Smooth muscle cell (in vitro differentiated cells): ENCODE measurements at regions not wholly inside any gene's neighbourhood (a gene's known extent, or its start where the extent isn't known, plus 50 kb on each side); places are given as distances from the start of the nearest gene placed in this dataset.
"Not testable (repeated sequence)": the region's sequence is repeated elsewhere in the genome, so short reads cannot be mapped to it uniquely, and the experiment has no call there.

Source experiments
- DNase-seq: peaks from one replicate; lab custom pipeline; 2025; ENCODE audit not compliant: unreplicated experiment; lab: John Stamatoyannopoulos, UW
- H2AFZ ChIP-seq: fragments of 200-600 bp; sonication (generic); 2 replicates; pipeline ENCODE4 v1.6.0; 2016; ENCODE audit warnings: antibody characterized with exemption, low read depth, mild to moderate bottlenecking
- H3F3A ChIP-seq: fragments of 200-600 bp; sonication (generic); 2 replicates; pipeline ENCODE4 v1.6.0; 2017; ENCODE audit warnings: antibody characterized with exemption, low read depth
- H3K27ac ChIP-seq: fragments of 200-600 bp; sonication (generic); 2 replicates; pipeline ENCODE4 v1.5.1; 2016; ENCODE audit warnings: low read depth, mild to moderate bottlenecking
- H3K27me3 ChIP-seq: fragments of 200-600 bp; sonication (generic); 2 replicates; pipeline ENCODE4 v1.6.1; 2016; ENCODE audit warnings: low read depth, mild to moderate bottlenecking
- H3K36me3 ChIP-seq: fragments of 200-600 bp; sonication (generic); 2 replicates; pipeline ENCODE4 v1.5.1; 2016; ENCODE audit warnings: low read depth
- H3K4me1 ChIP-seq: fragments of 200-600 bp; sonication (generic); 2 replicates; pipeline ENCODE4 v1.5.1; 2016; ENCODE audit warnings: low read depth
- H3K4me2 ChIP-seq: fragments of 200-600 bp; sonication (generic); 2 replicates; pipeline ENCODE4 v1.6.0; 2016; ENCODE audit warnings: mild to moderate bottlenecking
- H3K4me3 ChIP-seq: fragments of 200-600 bp; sonication (generic); 2 replicates; pipeline ENCODE4 v1.5.1; 2016; ENCODE audit warnings: mild to moderate bottlenecking
- H3K79me2 ChIP-seq: fragments of 200-600 bp; sonication (generic); 2 replicates; pipeline ENCODE4 v1.6.0; 2016; ENCODE audit warnings: low read depth, mild to moderate bottlenecking
- H3K9ac ChIP-seq: fragments of 200-600 bp; sonication (generic); 2 replicates; pipeline ENCODE4 v1.6.0; 2016; ENCODE audit warnings: low read depth
- H3K9me3 ChIP-seq: fragments of 200-600 bp; sonication (generic); replicated peaks from 2 replicates; pipeline ENCODE4 v1.5.1; 2016; ENCODE audit warnings: low read depth
- H4K20me1 ChIP-seq: fragments of 200-600 bp; sonication (generic); 2 replicates; pipeline ENCODE4 v1.6.0; 2016; ENCODE audit warnings: low read depth
- WGBS: methylation state at CpG from one replicate; pipeline ENCODE4 v1.1.7; 2016; ENCODE audit warnings: low lambda C conversion rate; 5-methylcytosine and 5-hydroxymethylcytosine counted together
- TF ChIP-seq, protein P1 (sequence below): fragments of 200-600 bp; sonication (generic); IDR thresholded peaks from 2 replicates; pipeline ENCODE4 v1.5.1; 2017; ENCODE audit warnings: borderline replicate concordance, mild to moderate bottlenecking, antibody characterized with exemption; ENCODE audit not compliant: insufficient read depth, poor library complexity, severe bottlenecking

DNA sequence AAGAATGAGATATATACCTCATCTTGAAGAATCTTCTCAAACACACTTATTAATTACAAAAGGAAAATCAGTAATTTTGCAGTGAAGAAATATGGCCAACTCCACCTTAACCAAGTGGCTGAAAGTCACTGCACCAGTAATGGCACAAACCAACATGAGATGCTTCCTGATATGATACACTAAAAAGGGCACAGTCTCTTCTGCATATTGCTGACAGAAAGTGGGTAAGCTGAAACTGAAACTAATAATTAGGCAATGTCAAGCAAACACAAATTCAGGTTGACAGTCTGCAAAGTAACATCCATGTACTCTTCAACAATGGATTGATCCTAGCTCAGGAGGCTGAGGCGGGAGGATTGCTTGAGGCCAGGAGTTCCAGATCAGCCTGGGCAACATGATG, 56.1 kb downstream of the ZNF22 start:
- H3K4me2 ChIP-seq, H3K4me3 ChIP-seq, H3K27me3 ChIP-seq, H3K9me3 ChIP-seq, H3F3A ChIP-seq, H3K4me1 ChIP-seq, H3K9ac ChIP-seq, H2AFZ ChIP-seq, H3K36me3 ChIP-seq, H3K27ac ChIP-seq, H4K20me1 ChIP-seq, DNase-seq, H3K79me2 ChIP-seq: not testable (repeated sequence)
- 100% methylated on average over 1 of the region's 1 CpG for WGBS

DNA sequence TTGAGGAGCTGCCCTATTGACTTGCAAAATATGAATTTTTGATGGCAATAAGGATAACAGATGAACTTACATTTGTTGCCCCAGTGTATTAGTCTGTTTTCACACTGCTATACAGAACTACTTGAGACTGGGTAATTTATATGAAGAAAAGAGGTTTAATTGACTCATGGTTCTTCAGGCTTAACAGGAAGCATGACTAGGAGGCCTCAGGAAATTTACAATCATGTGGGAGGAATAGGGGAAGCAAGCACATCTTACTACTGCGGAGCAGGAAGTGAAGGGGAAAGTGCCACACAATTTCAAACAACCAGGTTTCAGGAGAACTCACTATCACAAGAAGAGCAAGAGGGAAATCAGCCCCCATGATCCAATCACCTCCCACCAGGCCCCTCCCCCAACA, 57.9 kb downstream of the ZNF22 start:
- H3F3A ChIP-seq, result no peaks in the 10 kb centered on the region
- no peaks in the 10 kb centered on the region for H3K4me1 ChIP-seq
- H3K79me2 ChIP-seq, result no peaks in the 10 kb centered on the region
- 89% methylated on average over 1 of the region's 1 CpG for WGBS
- DNase-seq, result no peak
- no peak overlapping the region for H3K27ac ChIP-seq
- H3K4me2 ChIP-seq, result no peak overlapping the region
- TF ChIP-seq, protein P1, sequence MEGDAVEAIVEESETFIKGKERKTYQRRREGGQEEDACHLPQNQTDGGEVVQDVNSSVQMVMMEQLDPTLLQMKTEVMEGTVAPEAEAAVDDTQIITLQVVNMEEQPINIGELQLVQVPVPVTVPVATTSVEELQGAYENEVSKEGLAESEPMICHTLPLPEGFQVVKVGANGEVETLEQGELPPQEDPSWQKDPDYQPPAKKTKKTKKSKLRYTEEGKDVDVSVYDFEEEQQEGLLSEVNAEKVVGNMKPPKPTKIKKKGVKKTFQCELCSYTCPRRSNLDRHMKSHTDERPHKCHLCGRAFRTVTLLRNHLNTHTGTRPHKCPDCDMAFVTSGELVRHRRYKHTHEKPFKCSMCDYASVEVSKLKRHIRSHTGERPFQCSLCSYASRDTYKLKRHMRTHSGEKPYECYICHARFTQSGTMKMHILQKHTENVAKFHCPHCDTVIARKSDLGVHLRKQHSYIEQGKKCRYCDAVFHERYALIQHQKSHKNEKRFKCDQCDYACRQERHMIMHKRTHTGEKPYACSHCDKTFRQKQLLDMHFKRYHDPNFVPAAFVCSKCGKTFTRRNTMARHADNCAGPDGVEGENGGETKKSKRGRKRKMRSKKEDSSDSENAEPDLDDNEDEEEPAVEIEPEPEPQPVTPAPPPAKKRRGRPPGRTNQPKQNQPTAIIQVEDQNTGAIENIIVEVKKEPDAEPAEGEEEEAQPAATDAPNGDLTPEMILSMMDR, result no peak
- H3K9ac ChIP-seq, result no peak overlapping the region
- no peaks in the 10 kb centered on the region for H3K36me3 ChIP-seq
- H4K20me1 ChIP-seq, result no peaks in the 10 kb centered on the region
- H2AFZ ChIP-seq, result no peak overlapping the region
- no peaks in the 10 kb centered on the region for H3K27me3 ChIP-seq
- H3K9me3 ChIP-seq, result no peaks in the 10 kb centered on the region
- H3K4me3 ChIP-seq, result no peak overlapping the region

GRCh38 chr10:45058992-45059561, 58.4 kb downstream of the ZNF22 start:
- no peak overlapping the region for H3K4me3 ChIP-seq
- H3K27me3 ChIP-seq, result no peaks in the 10 kb centered on the region
- no peak overlapping the region for H3K9ac ChIP-seq
- no peak for DNase-seq
- no peaks in the 10 kb centered on the region for H3K4me1 ChIP-seq
- TF ChIP-seq, protein P1, result no peak
- H3K9me3 ChIP-seq, result no peaks in the 10 kb centered on the region
- no peak overlapping the region for H3K27ac ChIP-seq
- no peaks in the 10 kb centered on the region for H3F3A ChIP-seq
- H3K79me2 ChIP-seq, result no peaks in the 10 kb centered on the region
- H2AFZ ChIP-seq, result no peak overlapping the region
- no peaks in the 10 kb centered on the region for H3K36me3 ChIP-seq
- no peak overlapping the region for H3K4me2 ChIP-seq
- 95% methylated on average over 4 of the region's 4 CpGs for WGBS
- no peaks in the 10 kb centered on the region for H4K20me1 ChIP-seq

- Histone ChIP-seq H3K9me3 (no peaks in the 10 kb centered on the region), H2AFZ (no peak overlapping the region), H3K4me3 (no peak overlapping the region), H3K27me3 (no peaks in the 10 kb centered on the region), H3F3A (no peaks in the 10 kb centered on the region), H3K9ac (no peak overlapping the region), H3K4me1 (no peaks in the 10 kb centered on the region), H3K27ac (no peak overlapping the region), H4K20me1 (no peaks in the 10 kb centered on the region), H3K36me3 (no peaks in the 10 kb centered on the region), H3K79me2 (no peaks in the 10 kb centered on the region), H3K4me2 (no peak overlapping the region)
- TF ChIP-seq, protein P1, result no peak
- DNase-seq, result no peak
- 95% methylated on average over 2 of the region's 2 CpGs for WGBS
Observed at GRCh38 chr10:45059632-45060031, 58.9 kb downstream of the ZNF22 start.
